HCT116 (cell line): ENCODE measurements at regions not wholly inside any gene's neighbourhood (a gene's known extent, or its start where the extent isn't known, plus 50 kb on each side); places are given as distances from the start of the nearest gene placed in this dataset.

ENCODE experiments used
- ATAC-seq: fragments of 200-7000 bp; cut with Tn5 transposase; 2 replicates; pipeline ENCODE4 v1.9.1; 2020; ENCODE audit warnings: mild to moderate bottlenecking, moderate library complexity
- BruUV-seq: library from RNA; stranded (reverse); fragments of 400-500 nt; replicated peaks from 2 replicates; lab custom pipeline; 2021; lab: Mats Ljungman, UMichigan
- CTCF ChIA-PET: fragments of 300-600 bp; sonication (Branson Sonifier 250); formaldehyde crosslinking; loops from one replicate; lab custom pipeline; 2021; ENCODE audit warnings: antibody characterized with exemption; lab: Charles Lee
- POLR2A ChIA-PET: fragments of 300-600, 350-600 bp; sonication (Branson Sonifier 250); formaldehyde crosslinking; loops from one replicate; lab custom pipeline; 2021; ENCODE audit warnings: antibody characterized with exemption; lab: Charles Lee
- RAD21 ChIA-PET, 2 experiments: fragments of 300-600 bp; sonication (Branson Sonifier 250); formaldehyde crosslinking; loops; one replicate each; lab custom pipeline; 2023; ENCODE audit warnings: low total read pairs in 2 of 2; ENCODE audit not compliant: uncharacterized antibody in 2 of 2, unreplicated experiment in 2 of 2, low non-redundant PET in 1 of 2; lab: Charles Lee
- DNase-seq: peaks from one replicate; pipeline ENCODE4 v3.0.0-alpha.2; 2010; ENCODE audit warnings: low read depth, low spot score
- H2AFZ ChIP-seq: fragments of 200-600 bp; shearing (Covaris generic), sonication (generic); 2 replicates; pipeline ENCODE4 v1.6.1; 2017; ENCODE audit warnings: low read depth, mixed run types, mixed read lengths, antibody characterized with exemption, low read length; ENCODE audit not compliant: poor library complexity, severe bottlenecking
- H3K27ac ChIP-seq: 2 replicates; pipeline ENCODE4 v1.5.1; 2012; ENCODE audit warnings: low read depth, low read length
- H3K27me3 ChIP-seq: fragments of 200-600 bp; sonication (generic); 2 replicates; pipeline ENCODE4 v1.6.1; 2016; ENCODE audit warnings: mixed run types, low read length, mixed read lengths; ENCODE audit not compliant: insufficient read depth
- H3K36me3 ChIP-seq, 2 experiments: fragments of 200-500 bp in 1 of 2; fragments of 200-600 bp in 1 of 2; sonication (Bioruptor generic) in 1 of 2; sonication (generic) in 1 of 2; 2 replicates each; pipeline versions ENCODE4 v1.5.1 to v1.6.1; 2014 to 2016; ENCODE audit warnings: low read length in 2 of 2, inconsistent platforms in 1 of 2, mixed read lengths in 1 of 2, mixed run types in 1 of 2; ENCODE audit not compliant: insufficient read depth in 2 of 2, control insufficient read depth in 1 of 2
- H3K4me1 ChIP-seq, 2 experiments: fragments of 200-600 bp in 1 of 2; sonication (generic) in 1 of 2; 2 replicates each; pipeline versions ENCODE4 v1.5.1 to v1.6.1; 2012 to 2017; ENCODE audit warnings: low read length in 2 of 2, inconsistent platforms in 1 of 2, mild to moderate bottlenecking in 1 of 2, mixed read lengths in 1 of 2, mixed run types in 1 of 2, moderate library complexity in 1 of 2; ENCODE audit not compliant: insufficient read depth in 2 of 2, control insufficient read depth in 1 of 2
- H3K4me2 ChIP-seq: fragments of 200-600 bp; sonication (generic); 2 replicates; pipeline ENCODE4 v1.6.1; 2017; ENCODE audit warnings: mixed run types, low read length, mixed read lengths
- H3K4me3 ChIP-seq, 2 experiments: fragments of 200-600 bp in 1 of 2; sonication (generic) in 1 of 2; replicated peaks in 1 of 2; 2 replicates each; pipeline ENCODE4 v1.5.1; 2011 to 2016; ENCODE audit warnings: low read length in 2 of 2, control low read depth in 1 of 2, low read depth in 1 of 2, mild to moderate bottlenecking in 1 of 2, mixed read lengths in 1 of 2, mixed run types in 1 of 2
- H3K79me2 ChIP-seq: fragments of 200-600 bp; sonication (generic); 2 replicates; pipeline ENCODE4 v1.6.1; 2017; ENCODE audit warnings: mild to moderate bottlenecking, mixed run types, low read length, moderate library complexity, mixed read lengths; ENCODE audit not compliant: insufficient read depth
- H3K9ac ChIP-seq: fragments of 200-600 bp; sonication (generic); 2 replicates; pipeline ENCODE4 v1.6.1; 2016; ENCODE audit warnings: low read length, mixed read lengths
- H3K9me2 ChIP-seq: fragments of 200-600 bp; sonication (generic), shearing (Covaris generic); 2 replicates; pipeline ENCODE4 v1.6.1; 2017; ENCODE audit warnings: mixed run types, mild to moderate bottlenecking, moderate library complexity; ENCODE audit not compliant: insufficient read depth
- H3K9me3 ChIP-seq, 2 experiments: fragments of 200-500 bp in 1 of 2; fragments of 200-600 bp in 1 of 2; sonication (Bioruptor generic) in 1 of 2; sonication (generic) in 1 of 2; 2 replicates each; pipeline ENCODE4 v1.6.1; 2014 to 2017; ENCODE audit warnings: low read length in 2 of 2, mixed read lengths in 2 of 2, inconsistent platforms in 1 of 2, low read depth in 1 of 2, mild to moderate bottlenecking in 1 of 2, mixed run types in 1 of 2, moderate library complexity in 1 of 2; ENCODE audit not compliant: control insufficient read depth in 1 of 2, insufficient read depth in 1 of 2
- H4K20me1 ChIP-seq: fragments of 200-600 bp; sonication (generic), shearing (Covaris generic); 2 replicates; pipeline ENCODE4 v1.6.1; 2017; ENCODE audit warnings: mixed run types, mild to moderate bottlenecking, moderate library complexity; ENCODE audit not compliant: insufficient read depth
- FOSL1 ChIP-seq: IDR thresholded peaks from 2 replicates; pipeline ENCODE4 v1.6.1; 2012; ENCODE audit warnings: low read depth
- POLR2A ChIP-seq: IDR thresholded peaks from 2 replicates; pipeline ENCODE4 v1.7.0; 2011; ENCODE audit warnings: borderline replicate concordance; ENCODE audit not compliant: insufficient read depth, insufficient read length; ENCODE audit errors: extremely low read depth
- POLR2AphosphoS5 ChIP-seq: IDR thresholded peaks from 2 replicates; pipeline ENCODE4 v1.6.1; 2011; ENCODE audit warnings: mild to moderate bottlenecking, low read depth, low read length, moderate library complexity
- SIN3A ChIP-seq: IDR thresholded peaks from 2 replicates; pipeline ENCODE4 v1.6.1; 2012; ENCODE audit warnings: low read depth
- SRF ChIP-seq: IDR thresholded peaks from 2 replicates; pipeline ENCODE4 v1.6.1; 2012; ENCODE audit warnings: low read depth
- TCF7L2 ChIP-seq: IDR thresholded peaks from 2 replicates; pipeline ENCODE4 v1.7.0; 2011; ENCODE audit warnings: borderline replicate concordance, inconsistent platforms; ENCODE audit not compliant: insufficient read depth, insufficient read length; ENCODE audit errors: extremely low read depth
- YY1 ChIP-seq: IDR thresholded peaks from 2 replicates; pipeline ENCODE4 v1.6.1; 2011; ENCODE audit warnings: low read length, low read depth, moderate library complexity, mild to moderate bottlenecking; ENCODE audit not compliant: insufficient replicate concordance; ENCODE audit errors: extremely low read depth
- ZFX ChIP-seq: fragments of 450-650 bp; IDR thresholded peaks from 2 replicates; pipeline ENCODE4 v1.6.1; 2017
- intact Hi-C: fragments of 100-400 bp; cut with micrococcal nuclease; formaldehyde crosslinking; loops from 2 replicates; pipeline ENCODE4 v1.10.0; 2022
- TF ChIP-seq, protein P1 (sequence below), 3 experiments: fragments of 200-600 bp in 1 of 3; sonication (generic) in 1 of 3; IDR thresholded peaks in 2 of 3; conservative IDR thresholded peaks in 1 of 3; 2 replicates each; pipeline ENCODE4 v1.5.1; 2012 to 2017; ENCODE audit warnings: low read depth in 2 of 3, low read length in 2 of 3, antibody characterized with exemption in 1 of 3, borderline replicate concordance in 1 of 3, control low read depth in 1 of 3, mild to moderate bottlenecking in 1 of 3, mixed read lengths in 1 of 3, mixed run types in 1 of 3, moderate library complexity in 1 of 3; ENCODE audit not compliant: insufficient read depth in 1 of 3
- TF ChIP-seq, protein P2 (sequence below): IDR thresholded peaks from 2 replicates; pipeline ENCODE4 v1.6.1; 2011; ENCODE audit warnings: mild to moderate bottlenecking, low read length, moderate library complexity; ENCODE audit not compliant: insufficient replicate concordance; ENCODE audit errors: extremely low read depth

DNA sequence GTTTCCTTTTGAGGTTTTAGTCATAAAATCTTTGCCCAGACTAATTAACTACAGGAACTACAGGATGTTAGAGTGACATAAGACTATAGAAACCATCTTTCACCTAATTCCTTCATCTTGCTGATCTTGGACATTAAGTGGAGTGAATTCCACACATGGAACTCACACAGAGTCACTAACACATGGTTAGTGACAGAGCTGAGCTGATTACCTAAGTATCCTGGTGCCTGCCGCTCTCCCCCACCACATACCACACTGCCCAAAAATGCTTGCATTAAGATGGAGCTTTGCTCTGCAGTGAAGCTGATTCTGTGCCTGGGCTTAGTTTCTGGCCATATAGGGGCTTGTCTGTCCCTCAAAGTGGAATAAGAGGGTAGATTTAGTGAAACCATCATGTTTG lies 332.9 kb upstream of the NT5C1B start:
- no peaks in the 10 kb centered on the region for H3K79me2 ChIP-seq
- no peak for TF ChIP-seq POLR2AphosphoS5
- TF ChIP-seq ZFX: no peak
- no peak for TF ChIP-seq FOSL1
- no peak for TF ChIP-seq SRF
- TF ChIP-seq POLR2A: no peak
- no peak for TF ChIP-seq YY1
- TF ChIP-seq, protein P1, sequence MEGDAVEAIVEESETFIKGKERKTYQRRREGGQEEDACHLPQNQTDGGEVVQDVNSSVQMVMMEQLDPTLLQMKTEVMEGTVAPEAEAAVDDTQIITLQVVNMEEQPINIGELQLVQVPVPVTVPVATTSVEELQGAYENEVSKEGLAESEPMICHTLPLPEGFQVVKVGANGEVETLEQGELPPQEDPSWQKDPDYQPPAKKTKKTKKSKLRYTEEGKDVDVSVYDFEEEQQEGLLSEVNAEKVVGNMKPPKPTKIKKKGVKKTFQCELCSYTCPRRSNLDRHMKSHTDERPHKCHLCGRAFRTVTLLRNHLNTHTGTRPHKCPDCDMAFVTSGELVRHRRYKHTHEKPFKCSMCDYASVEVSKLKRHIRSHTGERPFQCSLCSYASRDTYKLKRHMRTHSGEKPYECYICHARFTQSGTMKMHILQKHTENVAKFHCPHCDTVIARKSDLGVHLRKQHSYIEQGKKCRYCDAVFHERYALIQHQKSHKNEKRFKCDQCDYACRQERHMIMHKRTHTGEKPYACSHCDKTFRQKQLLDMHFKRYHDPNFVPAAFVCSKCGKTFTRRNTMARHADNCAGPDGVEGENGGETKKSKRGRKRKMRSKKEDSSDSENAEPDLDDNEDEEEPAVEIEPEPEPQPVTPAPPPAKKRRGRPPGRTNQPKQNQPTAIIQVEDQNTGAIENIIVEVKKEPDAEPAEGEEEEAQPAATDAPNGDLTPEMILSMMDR (IDR thresholded peaks at IDR 0.05 in 2 of 3, conservative IDR thresholded peaks at IDR 0.05 in 1 of 3; ENCODE audit: borderline replicate concordance in 1 of 3, insufficient read depth in 1 of 3, low read depth in 2 of 3, low read length in 2 of 3): no peak
- TF ChIP-seq SIN3A: no peak
- TF ChIP-seq, protein P2, sequence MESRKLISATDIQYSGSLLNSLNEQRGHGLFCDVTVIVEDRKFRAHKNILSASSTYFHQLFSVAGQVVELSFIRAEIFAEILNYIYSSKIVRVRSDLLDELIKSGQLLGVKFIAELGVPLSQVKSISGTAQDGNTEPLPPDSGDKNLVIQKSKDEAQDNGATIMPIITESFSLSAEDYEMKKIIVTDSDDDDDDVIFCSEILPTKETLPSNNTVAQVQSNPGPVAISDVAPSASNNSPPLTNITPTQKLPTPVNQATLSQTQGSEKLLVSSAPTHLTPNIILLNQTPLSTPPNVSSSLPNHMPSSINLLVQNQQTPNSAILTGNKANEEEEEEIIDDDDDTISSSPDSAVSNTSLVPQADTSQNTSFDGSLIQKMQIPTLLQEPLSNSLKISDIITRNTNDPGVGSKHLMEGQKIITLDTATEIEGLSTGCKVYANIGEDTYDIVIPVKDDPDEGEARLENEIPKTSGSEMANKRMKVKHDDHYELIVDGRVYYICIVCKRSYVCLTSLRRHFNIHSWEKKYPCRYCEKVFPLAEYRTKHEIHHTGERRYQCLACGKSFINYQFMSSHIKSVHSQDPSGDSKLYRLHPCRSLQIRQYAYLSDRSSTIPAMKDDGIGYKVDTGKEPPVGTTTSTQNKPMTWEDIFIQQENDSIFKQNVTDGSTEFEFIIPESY: no peak
- no peak for TF ChIP-seq TCF7L2
- TF ChIP-seq, all 23 proteins: peak for 0
- H3K4me2 ChIP-seq: no peak overlapping the region
- no TSS peak for BruUV-seq
- H3K27me3 ChIP-seq: peaks cover 7% of the 10 kb centered on the region; the same call in 1 of the 2 replicates
- POLR2A ChIA-PET: no interaction called here
- intact Hi-C loops: no loop called here
- no peak overlapping the region for H3K9ac ChIP-seq
- H3K27ac ChIP-seq: no peak overlapping the region
- DNase-seq (no peak), ATAC-seq (no peak)
- H3K36me3 ChIP-seq: no peaks in the 10 kb centered on the region
- no peaks in the 10 kb centered on the region for H4K20me1 ChIP-seq
- CTCF ChIA-PET: no interaction called here
- no peak overlapping the region for H2AFZ ChIP-seq
- no peak overlapping the region for H3K4me3 ChIP-seq
- RAD21 ChIA-PET: no interaction called here
- H3K4me1 ChIP-seq: no peaks in the 10 kb centered on the region
- H3K9me3 ChIP-seq: no peaks in the 10 kb centered on the region
- H3K9me2 ChIP-seq: no peaks in the 10 kb centered on the region
